Gastroesophageal sphincter (tissue), 3 donors: ENCODE measurements at regions not wholly inside any gene's neighbourhood (a gene's known extent, or its start where the extent isn't known, plus 50 kb on each side); places are given as distances from the start of the nearest gene placed in this dataset.

Experiments
- CTCF ChIP-seq, 4 experiments: fragments of 200-600 bp in 2 of 4; fragments of 450-650 bp in 2 of 4; sonication (generic) in 1 of 4; IDR thresholded peaks; one replicate each; pipeline ENCODE4 v1.5.1; 2017 to 2019; ENCODE audit warnings: antibody characterized with exemption in 4 of 4, mild to moderate bottlenecking in 2 of 4, moderate library complexity in 2 of 4
- EP300 ChIP-seq: sonication (generic); formaldehyde crosslinking; IDR thresholded peaks from one replicate; pipeline ENCODE4 v1.6.1; 2017; ENCODE audit warnings: antibody characterized with exemption, mild to moderate bottlenecking
- POLR2A ChIP-seq, 2 donors: fragments of 450-650 bp; IDR thresholded peaks; one replicate each; pipeline ENCODE4 v1.6.1; 2017; ENCODE audit warnings: antibody characterized with exemption in 2 of 2, mild to moderate bottlenecking in 2 of 2, moderate library complexity in 1 of 2
- POLR2AphosphoS5 ChIP-seq: sonication (generic); formaldehyde crosslinking; IDR thresholded peaks from one replicate; pipeline ENCODE4 v1.6.1; 2017; ENCODE audit warnings: antibody characterized with exemption

DNA sequence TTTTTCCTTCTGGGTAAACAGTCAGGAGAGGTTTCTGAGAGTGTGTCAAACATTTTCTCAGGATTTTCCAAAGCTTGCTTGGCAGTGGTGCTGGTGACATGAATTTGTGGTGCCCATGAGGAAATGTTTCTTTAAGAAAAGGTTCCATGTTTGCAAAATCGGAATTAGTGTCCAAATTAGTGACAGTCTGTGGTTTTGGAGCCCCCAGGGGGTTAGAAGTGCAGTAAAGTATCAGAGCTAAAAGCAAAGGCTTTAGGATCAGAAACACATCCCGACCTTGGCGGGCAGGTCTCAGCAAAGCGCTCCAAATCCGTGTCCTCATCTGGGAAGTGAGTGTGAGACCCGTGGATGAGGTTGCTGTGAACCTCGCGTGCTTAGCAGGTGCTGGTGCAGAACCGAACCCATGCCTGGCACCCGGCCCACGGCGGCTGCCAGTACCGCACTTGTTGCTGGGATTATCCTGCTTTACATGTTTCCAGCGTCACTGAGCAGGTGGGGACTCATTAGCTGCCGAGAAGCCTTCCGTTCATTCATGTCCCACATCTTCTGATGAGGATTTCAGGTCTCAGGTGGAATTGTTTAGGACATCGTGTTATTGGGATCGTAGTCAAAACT lies 70.8 kb upstream of the COL5A1 start:
- TF ChIP-seq POLR2AphosphoS5 (no peak), CTCF (IDR thresholded peaks at IDR 0.05) (no peak), POLR2A (IDR thresholded peaks at IDR 0.05) (no peak), EP300 (no peak)
